Neural cell (in vitro differentiated cells): ENCODE measurements at regions not wholly inside any gene's neighbourhood (a gene's known extent, or its start where the extent isn't known, plus 50 kb on each side); places are given as distances from the start of the nearest gene placed in this dataset.

Source experiments
- EZH2 ChIP-seq: fragments of 200-600, 300-800 bp; shearing (Covaris generic), sonication (generic); IDR thresholded peaks from 2 replicates; pipeline ENCODE4 v1.6.1; 2014; ENCODE audit warnings: antibody characterized with exemption, low read length, borderline replicate concordance, mild to moderate bottlenecking; ENCODE audit not compliant: insufficient read depth, poor library complexity, severe bottlenecking
- RAD21 ChIP-seq: fragments of 450-650 bp; conservative IDR thresholded peaks from 2 replicates; pipeline ENCODE4 v1.6.1; 2014; ENCODE audit warnings: antibody characterized with exemption, mild to moderate bottlenecking, moderate library complexity
- TF ChIP-seq, protein P1 (sequence below): fragments of 450-650 bp; IDR thresholded peaks from 2 replicates; pipeline ENCODE4 v1.5.1; 2014; ENCODE audit warnings: antibody characterized with exemption, mild to moderate bottlenecking, moderate library complexity; ENCODE audit not compliant: poor library complexity, severe bottlenecking

GRCh38 chr1:181163662-181164061 lies 75.2 kb downstream of the IER5 start:
- TF ChIP-seq, protein P1, sequence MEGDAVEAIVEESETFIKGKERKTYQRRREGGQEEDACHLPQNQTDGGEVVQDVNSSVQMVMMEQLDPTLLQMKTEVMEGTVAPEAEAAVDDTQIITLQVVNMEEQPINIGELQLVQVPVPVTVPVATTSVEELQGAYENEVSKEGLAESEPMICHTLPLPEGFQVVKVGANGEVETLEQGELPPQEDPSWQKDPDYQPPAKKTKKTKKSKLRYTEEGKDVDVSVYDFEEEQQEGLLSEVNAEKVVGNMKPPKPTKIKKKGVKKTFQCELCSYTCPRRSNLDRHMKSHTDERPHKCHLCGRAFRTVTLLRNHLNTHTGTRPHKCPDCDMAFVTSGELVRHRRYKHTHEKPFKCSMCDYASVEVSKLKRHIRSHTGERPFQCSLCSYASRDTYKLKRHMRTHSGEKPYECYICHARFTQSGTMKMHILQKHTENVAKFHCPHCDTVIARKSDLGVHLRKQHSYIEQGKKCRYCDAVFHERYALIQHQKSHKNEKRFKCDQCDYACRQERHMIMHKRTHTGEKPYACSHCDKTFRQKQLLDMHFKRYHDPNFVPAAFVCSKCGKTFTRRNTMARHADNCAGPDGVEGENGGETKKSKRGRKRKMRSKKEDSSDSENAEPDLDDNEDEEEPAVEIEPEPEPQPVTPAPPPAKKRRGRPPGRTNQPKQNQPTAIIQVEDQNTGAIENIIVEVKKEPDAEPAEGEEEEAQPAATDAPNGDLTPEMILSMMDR, result no peak
- no peak for TF ChIP-seq EZH2
- no peak for TF ChIP-seq RAD21
